K562 (cell line): ENCODE measurements at regions not wholly inside any gene's neighbourhood (a gene's known extent, or its start where the extent isn't known, plus 50 kb on each side); places are given as distances from the start of the nearest gene placed in this dataset.

Source experiments
- ATAC-seq: fragments of 200-7000 bp; cut with Tn5 transposase; 3 replicates; pipeline ENCODE4 v1.9.1; 2020; ENCODE audit warnings: moderate library complexity
- BruUV-seq: library from RNA; stranded (reverse); fragments of 400-500 nt; replicated peaks from 2 replicates; lab custom pipeline; 2021; lab: Mats Ljungman, UMichigan
- CTCF ChIA-PET: fragments of 300-600 bp; formaldehyde crosslinking; extraction: SDS; loops from one replicate; lab custom pipeline; 2021; ENCODE audit warnings: low intra/inter-chr PET ratio; lab: Yijun Ruan, JAX
- POLR2A ChIA-PET: fragments of 300-600, 350-650 bp; sonication (Branson Sonifier 250); formaldehyde crosslinking; extraction: SDS; loops from one replicate; lab custom pipeline; 2021; ENCODE audit warnings: antibody characterized with exemption, inconsistent platforms; lab: Yijun Ruan, JAX
- DNase-seq, 4 experiments: peaks; one replicate each; pipeline versions ENCODE4 v3.0.0 to v3.0.0-alpha.2; 2011 to 2018; ENCODE audit warnings: low spot score in 3 of 4, mixed read lengths in 3 of 4; ENCODE audit errors: extremely low read depth in 1 of 4
- FAIRE-seq: peaks from 2 replicates; lab custom pipeline; 2011; peaks lifted over from hg19 to GRCh38; lab: Jason Lieb, UNC
- H2AFZ ChIP-seq: 2 replicates; pipeline ENCODE4 v1.6.0; 2011; ENCODE audit warnings: low read depth, low read length, control low read depth, inconsistent platforms
- H3K27ac ChIP-seq: fragments of 200-600 bp; 3 replicates; pipeline ENCODE4 v1.8.0; 2011; ENCODE audit warnings: low read depth, mild to moderate bottlenecking, control low read depth, inconsistent platforms, low read length, moderate library complexity, mixed read lengths; ENCODE audit errors: extremely low read depth
- H3K27me3 ChIP-seq, 2 experiments: fragments of 300-600 bp in 1 of 2; 2 replicates in 1 of 2; 3 replicates in 1 of 2; pipeline versions ENCODE4 v1.6.0 to v1.8.0; 2011; ENCODE audit warnings: inconsistent platforms in 2 of 2, low read length in 2 of 2, mild to moderate bottlenecking in 1 of 2, mixed read lengths in 1 of 2, moderate library complexity in 1 of 2; ENCODE audit not compliant: control insufficient read depth in 2 of 2, insufficient read depth in 2 of 2
- H3K36me3 ChIP-seq: fragments of 300-600 bp; 3 replicates; pipeline ENCODE4 v1.8.0; 2011; ENCODE audit warnings: mild to moderate bottlenecking, low read length, inconsistent platforms; ENCODE audit not compliant: control insufficient read depth, insufficient read depth
- H3K4me1 ChIP-seq, 2 experiments: fragments of 200-600 bp in 1 of 2; replicated peaks in 1 of 2; 2 replicates in 1 of 2; 3 replicates in 1 of 2; pipeline versions ENCODE4 v1.5.1 to v1.8.0; 2011; ENCODE audit warnings: inconsistent platforms in 2 of 2, low read length in 2 of 2, mild to moderate bottlenecking in 1 of 2, mixed read lengths in 1 of 2, moderate library complexity in 1 of 2; ENCODE audit not compliant: control insufficient read depth in 2 of 2, insufficient read depth in 2 of 2
- H3K4me2 ChIP-seq: 2 replicates; pipeline ENCODE4 v1.6.1; 2011; ENCODE audit warnings: low read length, control low read depth, inconsistent platforms, mixed read lengths; ENCODE audit not compliant: insufficient read depth
- H3K4me3 ChIP-seq: fragments of 200-600 bp; sonication (generic), shearing (Covaris generic); 2 replicates; pipeline ENCODE4 v1.5.1; 2016; ENCODE audit warnings: control low read depth, inconsistent platforms
- H3K79me2 ChIP-seq: fragments of 200-600 bp; 3 replicates; pipeline ENCODE4 v1.8.0; 2011; ENCODE audit warnings: low read length, inconsistent platforms; ENCODE audit not compliant: control insufficient read depth, insufficient read depth
- H3K9ac ChIP-seq, 2 experiments: 2 replicates each; pipeline versions ENCODE4 v1.6.0 to v1.6.1; 2011; ENCODE audit warnings: low read depth in 2 of 2, low read length in 2 of 2, control low read depth in 1 of 2, inconsistent platforms in 1 of 2, mild to moderate bottlenecking in 1 of 2, mixed read lengths in 1 of 2; ENCODE audit not compliant: insufficient read depth in 1 of 2
- H3K9me1 ChIP-seq: one replicate; pipeline ENCODE4 v1.6.0; 2011; ENCODE audit warnings: inconsistent platforms, mild to moderate bottlenecking, low read length, moderate library complexity; ENCODE audit not compliant: control insufficient read depth, insufficient read depth
- H3K9me3 ChIP-seq: replicated peaks from 2 replicates; pipeline ENCODE4 v1.5.1; 2011; ENCODE audit warnings: low read depth, low read length, inconsistent platforms; ENCODE audit not compliant: control insufficient read depth, insufficient read depth
- H4K20me1 ChIP-seq: replicated peaks from 2 replicates; pipeline ENCODE4 v1.6.1; 2011; ENCODE audit warnings: low read length, inconsistent platforms, mixed read lengths; ENCODE audit not compliant: control insufficient read depth, insufficient read depth
- CGGBP1 ChIP-seq: fragments of 250-450 bp; sonication (Bioruptor Pico); IDR thresholded peaks from 2 replicates; pipeline ENCODE4 v1.9.0; 2021; ENCODE audit warnings: mild to moderate bottlenecking
- CREB3 ChIP-seq: fragments of 450-650 bp; conservative IDR thresholded peaks from 2 replicates; pipeline ENCODE4 v1.6.1; 2016; ENCODE audit warnings: missing genetic modification characterization, low read depth, mild to moderate bottlenecking, missing compliant biosample characterization, moderate library complexity
- FOSL1 ChIP-seq: fragments of 200-800 bp; sonication (Bioruptor generic); conservative IDR thresholded peaks from 2 replicates; pipeline ENCODE4 v1.6.1; 2016; ENCODE audit warnings: missing genetic modification characterization, missing compliant biosample characterization
- FOXP4 ChIP-seq: sonication (generic); formaldehyde crosslinking; IDR thresholded peaks from 2 replicates; pipeline ENCODE4 v1.8.0; 2022; ENCODE audit warnings: mild to moderate bottlenecking, missing genetic modification reagents, borderline replicate concordance
- GATAD2A ChIP-seq: fragments of 450-650 bp; IDR thresholded peaks from 2 replicates; pipeline ENCODE4 v1.6.1; 2017
- GTF2B ChIP-seq: IDR thresholded peaks from 2 replicates; pipeline ENCODE4 v1.6.1; 2011; ENCODE audit not compliant: insufficient read length; ENCODE audit errors: extremely low read depth
- HNRNPUL1 ChIP-seq: fragments of 200-400 bp; formaldehyde crosslinking; IDR thresholded peaks from 2 replicates; pipeline ENCODE4 v1.6.1; 2017; ENCODE audit warnings: low read length
- ILK ChIP-seq: fragments of 450-650 bp; IDR thresholded peaks from 2 replicates; pipeline ENCODE4 v1.6.1; 2016; ENCODE audit warnings: missing genetic modification characterization, low read depth, mild to moderate bottlenecking, missing compliant biosample characterization, moderate library complexity, borderline replicate concordance
- MAX ChIP-seq: sonication (generic); formaldehyde crosslinking; IDR thresholded peaks from 2 replicates; pipeline ENCODE4 v1.9.0; 2022; ENCODE audit warnings: mild to moderate bottlenecking, missing genetic modification reagents
- MEIS2 ChIP-seq: fragments of 450-650 bp; IDR thresholded peaks from 2 replicates; pipeline ENCODE4 v1.6.1; 2014; ENCODE audit warnings: mild to moderate bottlenecking; ENCODE audit not compliant: partially characterized antibody
- NFE2L1 ChIP-seq: fragments of 450-650 bp; IDR thresholded peaks from 2 replicates; pipeline ENCODE4 v1.6.1; 2016; ENCODE audit warnings: missing genetic modification characterization, low read depth, mild to moderate bottlenecking, missing compliant biosample characterization, moderate library complexity, borderline replicate concordance
- NFRKB ChIP-seq: fragments of 450-650 bp; IDR thresholded peaks from 2 replicates; pipeline ENCODE4 v1.6.1; 2016; ENCODE audit warnings: low read depth
- POLR2AphosphoS2 ChIP-seq: IDR thresholded peaks from 2 replicates; pipeline ENCODE4 v1.6.1; 2012; ENCODE audit warnings: low read length, improper control_type of control experiment
- RBM34 ChIP-seq: fragments of 200-400 bp; formaldehyde crosslinking; IDR thresholded peaks from 2 replicates; pipeline ENCODE4 v1.6.1; 2018; ENCODE audit warnings: low read length, borderline replicate concordance; ENCODE audit not compliant: insufficient read depth
- TBL1XR1 ChIP-seq, 2 experiments: IDR thresholded peaks; 2 replicates each; pipeline ENCODE4 v1.6.1; 2012; ENCODE audit warnings: improper control_type of control experiment in 2 of 2, low read length in 2 of 2, mild to moderate bottlenecking in 1 of 2
- ZNF140 ChIP-seq: fragments of 250-450 bp; sonication (Bioruptor Pico); IDR thresholded peaks from 2 replicates; pipeline ENCODE4 v1.8.0; 2021; ENCODE audit warnings: moderate library complexity, mild to moderate bottlenecking, inconsistent platforms
- ZNF274 ChIP-seq: IDR thresholded peaks from 2 replicates; pipeline ENCODE4 v1.6.1; 2011; ENCODE audit warnings: low read depth, mild to moderate bottlenecking, low read length, moderate library complexity, borderline replicate concordance
- ZNF57 ChIP-seq: fragments of 450-650 bp; formaldehyde crosslinking; IDR thresholded peaks from 2 replicates; pipeline ENCODE4 v1.4.0; 2020; ENCODE audit warnings: mild to moderate bottlenecking, moderate library complexity
- ZNF584 ChIP-seq: fragments of 200-800 bp; sonication (Bioruptor generic); IDR thresholded peaks from 2 replicates; pipeline ENCODE4 v1.6.1; 2016; ENCODE audit warnings: low read depth, mild to moderate bottlenecking, missing genetic modification characterization, missing compliant biosample characterization
- WGBS: fragments of 100-300 bp; shearing (Covaris generic); methylation state at CpG from one replicate; pipeline ENCODE4 v1.1.6; 2016; ENCODE audit warnings: low coverage, mixed read lengths; ENCODE audit not compliant: insufficient coverage; ENCODE audit errors: missing lambda C conversion rate; 5-methylcytosine and 5-hydroxymethylcytosine counted together
- in situ Hi-C: fragments of 300-500 bp; cut with MboI; formaldehyde crosslinking; loops from 4 replicates; pipeline ENCODE4 v1.15.0; 2018; ENCODE audit warnings: inconsistent platforms, mixed read lengths
- intact Hi-C: fragments of 100-400 bp; cut with micrococcal nuclease; formaldehyde crosslinking; loops from 2 replicates; pipeline ENCODE4 v1.14.2; 2022

- no peak for DNase-seq
- Histone ChIP-seq H3K4me1 (no peaks in the 10 kb centered on the region; a peak in 1 of 5 replicates), H3K9ac (no peak overlapping the region), H3K27me3 (no peaks in the 10 kb centered on the region), H3K9me1 (no peaks in the 10 kb centered on the region), H3K4me3 (no peak overlapping the region), H2AFZ (0 out of 2 replicates have a peak overlapping the region, but pooled peaks have one; percentile 3), H4K20me1 (no peaks in the 10 kb centered on the region), H3K79me2 (no peaks in the 10 kb centered on the region), H3K36me3 (no peaks in the 10 kb centered on the region), H3K4me2 (no peak overlapping the region), H3K27ac (no peak overlapping the region), H3K9me3 (no peaks in the 10 kb centered on the region)
- in situ Hi-C loops, result no loop called here
- no peak for ATAC-seq
- BruUV-seq, result no TSS peak
- FAIRE-seq, result no peak
- intact Hi-C loops, result no loop called here
- POLR2A ChIA-PET, result no interaction called here
- CTCF ChIA-PET, result no interaction called here
- WGBS, result 14% methylated on average over 1 of the region's 1 CpG
- TF ChIP-seq MEIS2 (no peak), CREB3 (tag) (no peak), HNRNPUL1 (no peak), CGGBP1 (no peak), ZNF57 (CRISPR knock-in tag) (no peak), TBL1XR1 (IDR thresholded peaks at IDR 0.05; ENCODE audit: low read length in 2 of 2) (no peak), GATAD2A (no peak), FOXP4 (CRISPR knock-in tag) (no peak), NFE2L1 (tag) (no peak), ZNF274 (no peak), POLR2AphosphoS2 (no peak), MAX (CRISPR knock-in tag) (no peak), ZNF584 (CRISPR knock-in tag) (0 out of 2 replicates have a peak, but pooled peaks have one; percentile 12), ILK (no peak), GTF2B (no peak), ZNF140 (no peak), FOSL1 (tag) (no peak), NFRKB (no peak), RBM34 (no peak)
Measured at GRCh38 chr11:38723361-38723760, 2125.3 kb upstream of the RAG2 start.
